ENCODE measurements at regions not wholly inside any gene's neighbourhood (a gene's known extent, or its start where the extent isn't known, plus 50 kb on each side); places are given as distances from the start of the nearest gene placed in this dataset.

DNA sequence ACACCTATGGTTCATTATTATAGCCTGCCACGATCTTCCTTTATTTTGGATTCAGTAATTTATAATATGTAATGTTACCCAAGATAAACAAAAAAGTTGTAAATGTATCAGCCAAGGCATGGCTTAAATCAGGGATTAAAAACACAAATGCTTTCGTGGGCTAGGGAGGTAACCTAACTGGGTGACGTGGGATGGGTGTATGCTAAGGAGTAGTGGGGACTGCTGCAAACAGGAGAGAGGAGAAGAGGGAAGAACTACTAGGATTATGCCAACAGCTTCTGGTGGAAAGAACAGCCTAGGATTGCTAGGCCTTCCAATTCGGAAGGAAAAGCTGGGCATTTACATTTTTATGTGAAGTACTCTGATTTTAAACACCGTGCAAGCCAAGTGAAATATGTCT, 244.8 kb upstream of the POU3F2 start:
- WGBS, 2 donors (ENCODE audit: low coverage in 1 of 2), result 45 to 63% methylated on average over 5 of the region's 5 CpGs
- H3K9me3 ChIP-seq, result no peaks in the 10 kb centered on the region
- no peak overlapping the region for H3K27ac ChIP-seq
- H3K4me1 ChIP-seq, result no peaks in the 10 kb centered on the region
- no peak for ATAC-seq
- peaks cover 6% of the 10 kb centered on the region for H3K27me3 ChIP-seq
- no peaks in the 10 kb centered on the region for H3K36me3 ChIP-seq
- TF ChIP-seq POLR2AphosphoS5 (IDR thresholded peaks at IDR 0.05) (no peak), POLR2A (IDR thresholded peaks at IDR 0.05) (no peak), EP300 (IDR thresholded peaks at IDR 0.05) (no peak)
- TF ChIP-seq, protein P1, sequence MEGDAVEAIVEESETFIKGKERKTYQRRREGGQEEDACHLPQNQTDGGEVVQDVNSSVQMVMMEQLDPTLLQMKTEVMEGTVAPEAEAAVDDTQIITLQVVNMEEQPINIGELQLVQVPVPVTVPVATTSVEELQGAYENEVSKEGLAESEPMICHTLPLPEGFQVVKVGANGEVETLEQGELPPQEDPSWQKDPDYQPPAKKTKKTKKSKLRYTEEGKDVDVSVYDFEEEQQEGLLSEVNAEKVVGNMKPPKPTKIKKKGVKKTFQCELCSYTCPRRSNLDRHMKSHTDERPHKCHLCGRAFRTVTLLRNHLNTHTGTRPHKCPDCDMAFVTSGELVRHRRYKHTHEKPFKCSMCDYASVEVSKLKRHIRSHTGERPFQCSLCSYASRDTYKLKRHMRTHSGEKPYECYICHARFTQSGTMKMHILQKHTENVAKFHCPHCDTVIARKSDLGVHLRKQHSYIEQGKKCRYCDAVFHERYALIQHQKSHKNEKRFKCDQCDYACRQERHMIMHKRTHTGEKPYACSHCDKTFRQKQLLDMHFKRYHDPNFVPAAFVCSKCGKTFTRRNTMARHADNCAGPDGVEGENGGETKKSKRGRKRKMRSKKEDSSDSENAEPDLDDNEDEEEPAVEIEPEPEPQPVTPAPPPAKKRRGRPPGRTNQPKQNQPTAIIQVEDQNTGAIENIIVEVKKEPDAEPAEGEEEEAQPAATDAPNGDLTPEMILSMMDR (IDR thresholded peaks at IDR 0.05), result no peak
- no peak overlapping the region for H3K4me3 ChIP-seq

DNA sequence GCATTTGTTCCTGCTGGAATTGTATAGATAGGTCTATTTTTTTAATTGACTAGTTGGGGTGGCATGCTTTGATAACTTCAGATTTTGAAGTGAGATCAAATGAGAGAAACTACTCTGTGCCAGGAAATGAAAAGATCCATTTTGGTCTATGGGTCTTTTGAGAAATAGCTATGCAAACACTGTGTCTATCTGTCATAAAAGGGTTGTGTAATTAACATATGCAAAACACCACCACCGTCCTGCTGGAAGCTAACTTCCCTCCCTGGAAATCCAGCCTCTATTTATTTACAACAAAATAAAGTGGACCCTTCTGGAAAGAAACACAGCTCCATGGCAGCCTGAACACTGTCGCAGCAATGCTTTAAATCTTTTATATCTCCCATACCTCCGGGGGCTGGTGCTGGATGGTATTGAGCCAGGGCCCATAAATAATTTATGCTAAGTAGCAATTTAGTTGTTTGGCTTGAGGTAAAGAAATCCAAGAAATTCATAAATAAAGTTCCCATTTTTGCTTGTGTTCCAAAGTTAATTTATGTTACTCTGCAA, 244.2 kb upstream of the POU3F2 start:
- no peaks in the 10 kb centered on the region for H3K9me3 ChIP-seq

DNA sequence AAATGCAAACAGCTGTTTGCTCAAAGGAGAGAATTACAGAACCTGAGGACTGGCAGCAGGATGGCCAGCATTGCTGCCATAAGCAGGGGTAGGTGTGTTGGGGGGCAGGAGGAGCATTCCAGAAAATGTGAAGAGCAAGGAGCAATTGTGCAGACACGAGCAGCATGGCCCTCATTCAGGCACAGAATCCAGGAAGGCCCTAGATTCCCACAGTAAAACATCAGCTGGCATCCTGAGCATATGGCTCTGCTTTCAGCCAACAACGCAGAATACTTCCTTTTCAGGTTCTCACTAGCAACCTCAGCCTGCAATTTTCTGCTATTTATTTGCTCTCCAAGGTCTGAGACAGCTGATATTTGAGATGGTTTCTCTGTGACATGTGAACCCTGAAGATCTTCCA, 243.4 kb upstream of the POU3F2 start:
- Histone ChIP-seq H3K9me3 (no peaks in the 10 kb centered on the region), H3K4me3 (no peak overlapping the region), H3K27ac (no peak overlapping the region), H3K27me3 (no peaks in the 10 kb centered on the region), H3K4me1 (no peaks in the 10 kb centered on the region), H3K36me3 (no peaks in the 10 kb centered on the region)
- ATAC-seq, result no peak
- TF ChIP-seq POLR2A (IDR thresholded peaks at IDR 0.05), result no peak
- TF ChIP-seq POLR2AphosphoS5 (IDR thresholded peaks at IDR 0.05), result no peak
- TF ChIP-seq EP300 (IDR thresholded peaks at IDR 0.05), result no peak
- TF ChIP-seq, protein P1 (IDR thresholded peaks at IDR 0.05), result no peak
- WGBS, 2 donors (ENCODE audit: low coverage in 1 of 2), result 17 to 31% methylated on average over 2 of the region's 2 CpGs

More for the DNA sequence above, 244.2 kb upstream of the POU3F2 start:
- WGBS, 2 donors (ENCODE audit: low coverage in 1 of 2), result 67 to 78% methylated on average over 3 of the region's 3 CpGs
- TF ChIP-seq POLR2AphosphoS5 (IDR thresholded peaks at IDR 0.05) (no peak), EP300 (IDR thresholded peaks at IDR 0.05) (no peak), POLR2A (IDR thresholded peaks at IDR 0.05) (no peak)
- TF ChIP-seq, protein P1 (IDR thresholded peaks at IDR 0.05), result no peak
- peaks cover 1% of the 10 kb centered on the region for H3K27me3 ChIP-seq
- H3K36me3 ChIP-seq, result no peaks in the 10 kb centered on the region
- H3K4me3 ChIP-seq, result no peak overlapping the region
- no peaks in the 10 kb centered on the region for H3K4me1 ChIP-seq
- ATAC-seq, result no peak
- H3K27ac ChIP-seq, result no peak overlapping the region

DNA sequence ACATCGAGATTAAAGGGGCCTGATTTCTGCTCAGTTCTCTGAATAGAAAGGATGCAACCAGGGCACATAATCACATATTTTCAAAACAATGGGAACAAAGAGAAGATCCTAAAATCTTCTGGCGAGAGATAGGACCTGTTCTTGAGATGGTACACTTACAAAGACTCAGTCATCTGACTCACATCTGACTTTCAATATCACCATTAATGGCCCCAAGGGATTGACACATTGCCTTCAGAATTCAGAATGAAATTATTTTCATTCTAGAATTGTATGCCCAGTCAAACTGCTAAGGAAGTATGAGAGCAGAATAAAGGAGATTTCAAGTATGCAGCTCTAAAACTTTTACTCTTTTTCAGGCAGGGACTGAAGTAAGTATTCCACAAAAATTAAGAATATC, 240.7 kb upstream of the POU3F2 start:
- ATAC-seq, result no peak
- Histone ChIP-seq H3K27me3 (no peaks in the 10 kb centered on the region), H3K4me1 (no peaks in the 10 kb centered on the region), H3K4me3 (no peak overlapping the region), H3K36me3 (no peaks in the 10 kb centered on the region), H3K9me3 (no peaks in the 10 kb centered on the region), H3K27ac (no peak overlapping the region)
- WGBS, 2 donors (ENCODE audit: low coverage in 1 of 2), result 53 to 82% methylated on average over 2 of the region's 2 CpGs
- no peak for TF ChIP-seq POLR2AphosphoS5 (IDR thresholded peaks at IDR 0.05)
- TF ChIP-seq POLR2A (IDR thresholded peaks at IDR 0.05), result no peak
- TF ChIP-seq, protein P1 (IDR thresholded peaks at IDR 0.05), result no peak
- TF ChIP-seq EP300 (IDR thresholded peaks at IDR 0.05), result no peak

DNA sequence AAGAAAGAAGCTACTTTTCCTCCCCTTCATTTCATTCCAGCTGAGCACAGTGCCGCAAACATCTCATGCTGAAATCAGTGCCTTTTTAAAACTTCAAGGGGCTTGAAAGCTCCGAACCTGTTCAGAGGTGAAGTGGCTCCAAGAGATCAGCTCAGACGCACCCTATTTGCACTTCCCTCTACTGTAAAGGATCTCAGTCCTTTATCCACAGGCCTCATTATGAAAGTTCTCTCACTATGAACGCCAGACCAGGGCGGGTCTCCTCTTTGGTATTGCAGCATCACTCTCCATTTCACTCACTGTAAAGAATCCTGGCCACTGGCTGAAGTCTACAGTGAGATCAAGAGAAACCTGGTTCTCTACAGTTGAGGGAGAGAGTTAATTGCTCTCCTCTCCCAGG, 232.7 kb upstream of the POU3F2 start:
- no peak overlapping the region for H3K4me3 ChIP-seq
- TF ChIP-seq, protein P1 (IDR thresholded peaks at IDR 0.05), result no peak
- TF ChIP-seq POLR2A (IDR thresholded peaks at IDR 0.05) (no peak), EP300 (IDR thresholded peaks at IDR 0.05) (no peak), POLR2AphosphoS5 (IDR thresholded peaks at IDR 0.05) (no peak)
- no peak overlapping the region for H3K27ac ChIP-seq
- no peak for ATAC-seq
- no peaks in the 10 kb centered on the region for H3K36me3 ChIP-seq
- H3K27me3 ChIP-seq, result no peaks in the 10 kb centered on the region
- 67 to 78% methylated on average over 4 to 5 of the region's 5 CpGs for WGBS, 2 donors (ENCODE audit: low coverage in 1 of 2)
- no peaks in the 10 kb centered on the region for H3K9me3 ChIP-seq
- H3K4me1 ChIP-seq, result no peaks in the 10 kb centered on the region

All from gastroesophageal sphincter (tissue), 4 donors.